GM23338 (cell line): ENCODE measurements at regions not wholly inside any gene's neighbourhood (a gene's known extent, or its start where the extent isn't known, plus 50 kb on each side); places are given as distances from the start of the nearest gene placed in this dataset.

Experiments used
- EZH2 ChIP-seq: fragments of 200-600 bp; sonication (generic); IDR thresholded peaks from one replicate; pipeline ENCODE4 v1.8.0; 2017; ENCODE audit warnings: antibody characterized with exemption, mild to moderate bottlenecking, low read depth; ENCODE audit not compliant: unreplicated experiment
- EZH2phosphoT487 ChIP-seq: fragments of 200-600 bp; sonication (generic); IDR thresholded peaks from one replicate; pipeline ENCODE4 v1.8.1; 2018; ENCODE audit warnings: antibody characterized with exemption; ENCODE audit not compliant: unreplicated experiment
- POLR2AphosphoS5 ChIP-seq: IDR thresholded peaks from 2 replicates; pipeline ENCODE4 v1.6.1; 2016; ENCODE audit warnings: antibody characterized with exemption, low read depth
- TF ChIP-seq, protein P1 (sequence below), 2 experiments: fragments of 200-600 bp in 1 of 2; sonication (generic) in 1 of 2; conservative IDR thresholded peaks; 2 replicates each; pipeline versions ENCODE4 v1.5.1 to v1.6.1; 2016 to 2017; ENCODE audit warnings: antibody characterized with exemption in 2 of 2, low read depth in 2 of 2, mild to moderate bottlenecking in 2 of 2, moderate library complexity in 1 of 2
- TF ChIP-seq, protein P2 (sequence below): IDR thresholded peaks from 2 replicates; pipeline ENCODE4 v1.6.1; 2016; ENCODE audit warnings: antibody characterized with exemption
- TF ChIP-seq, protein P3 (sequence below): IDR thresholded peaks from one replicate; pipeline ENCODE4 v1.6.1; 2018; ENCODE audit warnings: antibody characterized with exemption; ENCODE audit not compliant: unreplicated experiment

DNA sequence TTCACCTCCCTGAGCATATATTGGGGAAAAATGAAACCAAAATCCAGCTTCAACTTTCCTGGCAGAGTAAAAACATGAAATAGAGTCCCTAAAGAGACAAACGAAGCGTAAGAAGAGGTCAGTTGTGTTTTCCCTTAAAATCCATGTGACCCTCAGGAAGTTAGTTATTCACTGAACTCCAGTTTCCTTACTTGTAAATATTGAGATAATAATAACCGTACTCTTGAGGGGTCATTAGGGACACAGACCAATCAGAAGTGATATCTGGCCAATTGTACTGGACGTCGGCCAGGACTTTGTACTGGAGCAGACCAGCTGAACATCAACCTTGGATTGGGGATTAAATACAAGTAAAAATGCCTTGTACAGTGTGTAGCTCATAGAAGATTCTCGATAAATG is 167.0 kb downstream of the GATA3 start:
- TF ChIP-seq, protein P1, sequence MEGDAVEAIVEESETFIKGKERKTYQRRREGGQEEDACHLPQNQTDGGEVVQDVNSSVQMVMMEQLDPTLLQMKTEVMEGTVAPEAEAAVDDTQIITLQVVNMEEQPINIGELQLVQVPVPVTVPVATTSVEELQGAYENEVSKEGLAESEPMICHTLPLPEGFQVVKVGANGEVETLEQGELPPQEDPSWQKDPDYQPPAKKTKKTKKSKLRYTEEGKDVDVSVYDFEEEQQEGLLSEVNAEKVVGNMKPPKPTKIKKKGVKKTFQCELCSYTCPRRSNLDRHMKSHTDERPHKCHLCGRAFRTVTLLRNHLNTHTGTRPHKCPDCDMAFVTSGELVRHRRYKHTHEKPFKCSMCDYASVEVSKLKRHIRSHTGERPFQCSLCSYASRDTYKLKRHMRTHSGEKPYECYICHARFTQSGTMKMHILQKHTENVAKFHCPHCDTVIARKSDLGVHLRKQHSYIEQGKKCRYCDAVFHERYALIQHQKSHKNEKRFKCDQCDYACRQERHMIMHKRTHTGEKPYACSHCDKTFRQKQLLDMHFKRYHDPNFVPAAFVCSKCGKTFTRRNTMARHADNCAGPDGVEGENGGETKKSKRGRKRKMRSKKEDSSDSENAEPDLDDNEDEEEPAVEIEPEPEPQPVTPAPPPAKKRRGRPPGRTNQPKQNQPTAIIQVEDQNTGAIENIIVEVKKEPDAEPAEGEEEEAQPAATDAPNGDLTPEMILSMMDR (conservative IDR thresholded peaks at IDR 0.05; ENCODE audit: low read depth in 2 of 2) = no peak
- TF ChIP-seq POLR2AphosphoS5 = no peak
- TF ChIP-seq EZH2 = no peak
- TF ChIP-seq EZH2phosphoT487 = no peak
- TF ChIP-seq, protein P2, sequence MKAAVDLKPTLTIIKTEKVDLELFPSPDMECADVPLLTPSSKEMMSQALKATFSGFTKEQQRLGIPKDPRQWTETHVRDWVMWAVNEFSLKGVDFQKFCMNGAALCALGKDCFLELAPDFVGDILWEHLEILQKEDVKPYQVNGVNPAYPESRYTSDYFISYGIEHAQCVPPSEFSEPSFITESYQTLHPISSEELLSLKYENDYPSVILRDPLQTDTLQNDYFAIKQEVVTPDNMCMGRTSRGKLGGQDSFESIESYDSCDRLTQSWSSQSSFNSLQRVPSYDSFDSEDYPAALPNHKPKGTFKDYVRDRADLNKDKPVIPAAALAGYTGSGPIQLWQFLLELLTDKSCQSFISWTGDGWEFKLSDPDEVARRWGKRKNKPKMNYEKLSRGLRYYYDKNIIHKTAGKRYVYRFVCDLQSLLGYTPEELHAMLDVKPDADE = no peak
- TF ChIP-seq, protein P3, sequence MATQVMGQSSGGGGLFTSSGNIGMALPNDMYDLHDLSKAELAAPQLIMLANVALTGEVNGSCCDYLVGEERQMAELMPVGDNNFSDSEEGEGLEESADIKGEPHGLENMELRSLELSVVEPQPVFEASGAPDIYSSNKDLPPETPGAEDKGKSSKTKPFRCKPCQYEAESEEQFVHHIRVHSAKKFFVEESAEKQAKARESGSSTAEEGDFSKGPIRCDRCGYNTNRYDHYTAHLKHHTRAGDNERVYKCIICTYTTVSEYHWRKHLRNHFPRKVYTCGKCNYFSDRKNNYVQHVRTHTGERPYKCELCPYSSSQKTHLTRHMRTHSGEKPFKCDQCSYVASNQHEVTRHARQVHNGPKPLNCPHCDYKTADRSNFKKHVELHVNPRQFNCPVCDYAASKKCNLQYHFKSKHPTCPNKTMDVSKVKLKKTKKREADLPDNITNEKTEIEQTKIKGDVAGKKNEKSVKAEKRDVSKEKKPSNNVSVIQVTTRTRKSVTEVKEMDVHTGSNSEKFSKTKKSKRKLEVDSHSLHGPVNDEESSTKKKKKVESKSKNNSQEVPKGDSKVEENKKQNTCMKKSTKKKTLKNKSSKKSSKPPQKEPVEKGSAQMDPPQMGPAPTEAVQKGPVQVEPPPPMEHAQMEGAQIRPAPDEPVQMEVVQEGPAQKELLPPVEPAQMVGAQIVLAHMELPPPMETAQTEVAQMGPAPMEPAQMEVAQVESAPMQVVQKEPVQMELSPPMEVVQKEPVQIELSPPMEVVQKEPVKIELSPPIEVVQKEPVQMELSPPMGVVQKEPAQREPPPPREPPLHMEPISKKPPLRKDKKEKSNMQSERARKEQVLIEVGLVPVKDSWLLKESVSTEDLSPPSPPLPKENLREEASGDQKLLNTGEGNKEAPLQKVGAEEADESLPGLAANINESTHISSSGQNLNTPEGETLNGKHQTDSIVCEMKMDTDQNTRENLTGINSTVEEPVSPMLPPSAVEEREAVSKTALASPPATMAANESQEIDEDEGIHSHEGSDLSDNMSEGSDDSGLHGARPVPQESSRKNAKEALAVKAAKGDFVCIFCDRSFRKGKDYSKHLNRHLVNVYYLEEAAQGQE = no peak
